ENCODE measurements at regions not wholly inside any gene's neighbourhood (a gene's known extent, or its start where the extent isn't known, plus 50 kb on each side); places are given as distances from the start of the nearest gene placed in this dataset.

- ATAC-seq = 0 out of 6 replicates have a peak, but pooled peaks of 1 of the 2 experiments have one; percentile 7
- Histone ChIP-seq H3K4me2 (peak overlapping the region; percentile 92), H3K4me3 (no peak overlapping the region), H3K4me1 (peaks cover 87% of the 10 kb centered on the region), H3K9me3 (no peaks in the 10 kb centered on the region), H3K27ac (peak overlapping the region; percentile 70 to 87)
- WGBS (ENCODE audit: missing lambda C conversion rate) = 64% methylated on average over 6 of the region's 6 CpGs
- ChIA-PET POLR2A (interaction anchor here (0.5 to 1.9 kb wide), 2 partner anchors 11 to 394 kb away, joined by 4 to 7 read pairs; partner anchors contain the start of gene SOX9), CTCF (interaction anchor here (0.9 to 1.2 kb wide), 6 partner anchors 20 to 201 kb away, joined by 3 to 4 read pairs (median 3); no protein-coding TSS in a partner anchor)
- FAIRE-seq = no peak
- no peak for DNase-seq (ENCODE audit: low read depth in 1 of 2, low spot score in 1 of 2)
- TF ChIP-seq PHF8 (IDR thresholded peaks at IDR 0.05; ENCODE audit: borderline replicate concordance, low read depth) (no peak), RARB (CRISPR knock-in tag; IDR thresholded peaks at IDR 0.05) (no peak), JUN (IDR thresholded peaks at IDR 0.05) (no peak), ELK1 (IDR thresholded peaks at IDR 0.05; ENCODE audit: low read depth, low read length) (no peak), BHLHE40 (IDR thresholded peaks at IDR 0.05; ENCODE audit: low read depth, low read length) (no peak)
Measured at GRCh38 chr17:72514891-72515290, 394.1 kb downstream of the SOX9 start.

GRCh38 chr17:72515291-72516065, 394.7 kb downstream of the SOX9 start:
- FAIRE-seq = no peak
- Histone ChIP-seq H3K27ac (peak overlapping the region; percentile 70 to 87), H3K9me3 (no peaks in the 10 kb centered on the region), H3K4me3 (no peak overlapping the region), H3K4me1 (peaks cover 87% of the 10 kb centered on the region), H3K4me2 (peak overlapping the region; percentile 92)
- WGBS (ENCODE audit: missing lambda C conversion rate) = 72% methylated on average over 13 of the region's 13 CpGs
- DNase-seq (ENCODE audit: low read depth in 1 of 2, low spot score in 1 of 2) = no peak
- no peak for ATAC-seq
- CTCF ChIA-PET = interaction anchor here (0.9 to 1.2 kb wide), 4 partner anchors 20 to 202 kb away, joined by 3 to 4 read pairs (median 4); no protein-coding TSS in a partner anchor
- TF ChIP-seq E2F6 (IDR thresholded peaks at IDR 0.05; ENCODE audit: borderline replicate concordance, low read depth) = no peak
- no peak for TF ChIP-seq POLR2AphosphoS2 (conservative IDR thresholded peaks at IDR 0.05; ENCODE audit: low read length)
- TF ChIP-seq NFE2L2 (conservative IDR thresholded peaks at IDR 0.05; ENCODE audit: low read length) = no peak
- no peak for TF ChIP-seq HMGXB4 (CRISPR knock-in tag; IDR thresholded peaks at IDR 0.05; ENCODE audit: borderline replicate concordance)
- TF ChIP-seq CEBPB (IDR thresholded peaks at IDR 0.05) = no peak
- no peak for TF ChIP-seq HES2 (IDR thresholded peaks at IDR 0.05)
- TF ChIP-seq BHLHE40 (IDR thresholded peaks at IDR 0.05; ENCODE audit: low read depth, low read length) = no peak
- no peak for TF ChIP-seq RAD21 (conservative IDR thresholded peaks at IDR 0.05 in 1 of 2, IDR thresholded peaks at IDR 0.05 in 1 of 2)
- TF ChIP-seq ZNF302 (CRISPR knock-in tag; IDR thresholded peaks at IDR 0.05) = no peak
- no peak for TF ChIP-seq HEYL (CRISPR knock-in tag; IDR thresholded peaks at IDR 0.05)
- no peak for TF ChIP-seq MYC (IDR thresholded peaks at IDR 0.05; ENCODE audit: borderline replicate concordance, low read length)
- no peak for TF ChIP-seq POLR2A (IDR thresholded peaks at IDR 0.05; ENCODE audit: low read length)
- no peak for TF ChIP-seq ESRRA (IDR thresholded peaks at IDR 0.05; ENCODE audit: borderline replicate concordance, low read length)
- no peak for TF ChIP-seq CBX2 (IDR thresholded peaks at IDR 0.05; ENCODE audit: borderline replicate concordance, low read depth)
- POLR2A ChIA-PET = interaction anchor here (1.9 kb wide), 1 partner anchor 395 kb away, joined by 7 read pairs; the partner anchor contains the start of gene SOX9
